ENCODE measurements at regions not wholly inside any gene's neighbourhood (a gene's known extent, or its start where the extent isn't known, plus 50 kb on each side); places are given as distances from the start of the nearest gene placed in this dataset.

GRCh38 chr17:79338604-79339003, 264.0 kb downstream of the ENGASE start:
- DNase-seq, result no peak

GRCh38 chr17:79338152-79338551, 263.5 kb downstream of the ENGASE start:
- no peak for DNase-seq

GRCh38 chr17:79337053-79337452, 262.4 kb downstream of the ENGASE start:
- no peak for DNase-seq

- DNase-seq, result no peak
Measured at GRCh38 chr17:79335456-79335855, 260.8 kb downstream of the ENGASE start.

GRCh38 chr17:79332011-79332554, 257.5 kb downstream of the ENGASE start:
- DNase-seq, result no peak

GRCh38 chr17:79331492-79331891, 256.9 kb downstream of the ENGASE start:
- DNase-seq, result no peak

- no peak for DNase-seq
Measured at GRCh38 chr17:79330696-79331095, 256.1 kb downstream of the ENGASE start.

GRCh38 chr17:79330229-79330628, 255.6 kb downstream of the ENGASE start:
- no peak for DNase-seq

- DNase-seq, result no peak
Measured at GRCh38 chr17:79326814-79327213, 252.2 kb downstream of the ENGASE start.

GRCh38 chr17:79325709-79326430, 251.2 kb downstream of the ENGASE start:
- DNase-seq, result no peak

GRCh38 chr17:79324194-79324593, 249.6 kb downstream of the ENGASE start:
- no peak for DNase-seq

- no peak for DNase-seq
Measured at GRCh38 chr17:79323566-79323965, 248.9 kb downstream of the ENGASE start.

- DNase-seq, result no peak
Measured at GRCh38 chr17:79322211-79323123, 247.8 kb downstream of the ENGASE start.

GRCh38 chr17:79320331-79320730, 245.7 kb downstream of the ENGASE start:
- no peak for DNase-seq

GRCh38 chr17:79317916-79318315, 243.3 kb downstream of the ENGASE start:
- no peak for DNase-seq

GRCh38 chr17:79316805-79317204, 242.2 kb downstream of the ENGASE start:
- no peak for DNase-seq

- DNase-seq, result no peak
Measured at GRCh38 chr17:79315358-79316105, 240.9 kb downstream of the ENGASE start.

- DNase-seq, result no peak
Measured at GRCh38 chr17:79314617-79315357, 240.2 kb downstream of the ENGASE start.

- DNase-seq, result no peak
Measured at GRCh38 chr17:79311373-79311772, 236.7 kb downstream of the ENGASE start.

- DNase-seq, result no peak
Measured at GRCh38 chr17:79306424-79307318, 232.0 kb downstream of the ENGASE start.

- no peak for DNase-seq
Measured at GRCh38 chr17:79305768-79306423, 231.3 kb downstream of the ENGASE start.
